Large intestine (tissue), 3 donors: ENCODE measurements at regions not wholly inside any gene's neighbourhood (a gene's known extent, or its start where the extent isn't known, plus 50 kb on each side); places are given as distances from the start of the nearest gene placed in this dataset.

ENCODE experiments used
- DNase-seq, 2 donors: peaks; one replicate each; pipeline versions ENCODE4 v3.0.0 to v3.0.0-alpha.2; 2013
- H3K27ac ChIP-seq: one replicate; pipeline ENCODE4 v1.5.1; 2013; ENCODE audit warnings: low read length
- H3K27me3 ChIP-seq: 2 replicates; pipeline ENCODE4 v1.6.1; 2013; ENCODE audit warnings: low read length; ENCODE audit not compliant: control insufficient read depth, insufficient read depth
- H3K36me3 ChIP-seq: 2 replicates; pipeline ENCODE4 v1.6.1; 2013; ENCODE audit warnings: low read length; ENCODE audit not compliant: control insufficient read depth, insufficient read depth
- H3K4me1 ChIP-seq: one replicate; pipeline ENCODE4 v1.6.1; 2013; ENCODE audit warnings: low read length; ENCODE audit not compliant: control insufficient read depth, insufficient read depth
- H3K4me3 ChIP-seq: one replicate; pipeline ENCODE4 v1.5.1; 2013; ENCODE audit warnings: low read length
- H3K9me3 ChIP-seq: one replicate; pipeline ENCODE4 v1.6.1; 2013; ENCODE audit warnings: mild to moderate bottlenecking, low read depth, low read length, moderate library complexity; ENCODE audit not compliant: control insufficient read depth
- WGBS: methylation state at CpG from one replicate; pipeline ENCODE4 v1.1.5; 2013; ENCODE audit warnings: low lambda C conversion rate; ENCODE audit not compliant: insufficient coverage; 5-methylcytosine and 5-hydroxymethylcytosine counted together

GRCh38 chr6:4464638-4465037 lies 311.6 kb upstream of the CDYL start:
- WGBS: no CpG with 5 or more reads among the region's 2 CpGs
- no peaks in the 10 kb centered on the region for H3K36me3 ChIP-seq

DNA sequence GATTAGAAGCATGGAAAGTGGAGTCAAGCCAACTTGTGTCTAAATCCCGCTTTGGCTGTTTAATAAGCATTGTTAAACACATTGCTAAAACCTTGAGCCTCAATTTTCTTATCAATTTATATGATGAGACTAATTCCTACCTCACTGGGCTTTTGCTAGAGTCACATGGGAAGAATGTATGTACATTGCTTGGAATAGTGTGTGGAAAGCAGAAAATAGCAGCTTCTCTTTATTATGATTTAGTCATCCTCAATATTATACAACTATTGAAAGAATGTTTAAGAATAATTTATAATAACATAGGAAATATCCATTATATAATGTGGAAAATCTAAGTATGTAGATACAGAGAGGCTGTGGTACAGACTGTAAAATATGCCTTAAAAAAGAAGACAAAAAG lies 313.0 kb upstream of the CDYL start:
- WGBS: 83% methylated on average over 1 of the region's 1 CpG
- Histone ChIP-seq H3K27me3 (no peaks in the 10 kb centered on the region), H3K9me3 (no peaks in the 10 kb centered on the region), H3K36me3 (no peaks in the 10 kb centered on the region), H3K27ac (no peak overlapping the region), H3K4me3 (no peak overlapping the region), H3K4me1 (no peaks in the 10 kb centered on the region)
- DNase-seq: no peak

More at GRCh38 chr6:4464638-4465037, 311.6 kb upstream of the CDYL start:
- Histone ChIP-seq H3K4me1 (no peaks in the 10 kb centered on the region), H3K27ac (no peak overlapping the region), H3K9me3 (no peaks in the 10 kb centered on the region), H3K4me3 (no peak overlapping the region), H3K27me3 (no peaks in the 10 kb centered on the region)
- no peak for DNase-seq

DNA sequence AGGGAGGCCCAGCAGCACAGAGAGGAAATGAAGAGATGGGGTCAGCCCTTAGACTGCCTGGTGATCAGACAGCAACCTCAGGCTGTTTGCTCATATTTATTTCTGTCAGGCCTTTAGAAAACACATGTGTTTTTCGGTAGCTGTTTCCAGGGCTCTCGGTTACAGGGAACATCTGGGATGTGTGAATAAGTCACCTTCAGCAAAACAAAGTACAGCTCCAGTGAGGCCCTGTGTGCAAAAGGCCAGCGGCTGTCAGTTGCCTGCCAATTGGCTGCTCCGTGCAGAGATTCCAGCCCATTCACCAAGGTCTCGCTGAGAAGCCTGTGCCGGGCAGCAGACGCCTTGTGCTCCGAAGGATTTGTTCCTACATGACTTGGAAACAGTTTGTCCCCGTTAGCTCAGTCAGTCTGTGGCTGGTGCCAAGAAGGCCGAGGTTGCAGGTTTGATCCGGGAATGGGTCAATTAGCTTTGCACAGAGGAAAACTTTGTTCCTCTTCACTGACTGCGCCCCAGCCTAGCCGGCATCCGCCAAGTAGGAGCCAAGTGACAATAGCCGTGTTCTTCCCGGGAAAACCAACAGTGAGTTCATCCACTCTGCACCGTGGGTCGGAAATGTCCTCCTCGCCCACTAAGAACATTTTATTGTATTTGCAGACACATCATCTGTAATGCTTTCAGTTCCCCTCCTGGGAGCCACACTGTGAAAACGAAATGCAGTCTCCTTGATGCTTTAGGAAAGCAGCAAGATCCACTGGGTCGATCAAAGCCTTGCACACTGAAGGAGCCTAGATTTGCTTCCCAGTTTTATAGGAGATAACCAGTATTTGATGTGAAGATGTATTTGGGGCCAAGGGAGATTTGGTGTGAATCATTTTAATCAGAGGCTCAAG lies 315.4 kb upstream of the CDYL start:
- 80% methylated on average over 1 of the region's 21 CpGs for WGBS
- no peak overlapping the region for H3K27ac ChIP-seq
- H3K9me3 ChIP-seq: no peaks in the 10 kb centered on the region
- no peak overlapping the region for H3K4me3 ChIP-seq
- no peaks in the 10 kb centered on the region for H3K36me3 ChIP-seq
- DNase-seq: no peak
- no peaks in the 10 kb centered on the region for H3K27me3 ChIP-seq
- no peaks in the 10 kb centered on the region for H3K4me1 ChIP-seq

GRCh38 chr6:4459996-4460395 lies 316.2 kb upstream of the CDYL start:
- 100% methylated on average over 1 of the region's 11 CpGs for WGBS
- H3K27me3 ChIP-seq: no peaks in the 10 kb centered on the region
- H3K36me3 ChIP-seq: no peaks in the 10 kb centered on the region
- DNase-seq: no peak
- H3K27ac ChIP-seq: no peak overlapping the region
- H3K4me1 ChIP-seq: no peaks in the 10 kb centered on the region
- H3K4me3 ChIP-seq: no peak overlapping the region
- H3K9me3 ChIP-seq: no peaks in the 10 kb centered on the region

- no peaks in the 10 kb centered on the region for H3K36me3 ChIP-seq
- no peaks in the 10 kb centered on the region for H3K27me3 ChIP-seq
- no peaks in the 10 kb centered on the region for H3K4me1 ChIP-seq
- no CpG with 5 or more reads among the region's 3 CpGs for WGBS
- no peaks in the 10 kb centered on the region for H3K9me3 ChIP-seq
- no peak overlapping the region for H3K27ac ChIP-seq
- no peak overlapping the region for H3K4me3 ChIP-seq
- no peak for DNase-seq
These were observed 317.2 kb upstream of the CDYL start for GRCh38 chr6:4459032-4459431.

GRCh38 chr6:4451718-4452117 lies 316.3 kb upstream of the ECI2 start:
- no peak for DNase-seq
- Histone ChIP-seq H3K36me3 (no peaks in the 10 kb centered on the region), H3K9me3 (no peaks in the 10 kb centered on the region), H3K27ac (no peak overlapping the region), H3K4me1 (no peaks in the 10 kb centered on the region), H3K4me3 (no peak overlapping the region), H3K27me3 (no peaks in the 10 kb centered on the region)
- WGBS: no CpG with 5 or more reads among the region's 1 CpG

GRCh38 chr6:4451081-4451480 lies 315.7 kb upstream of the ECI2 start:
- H3K36me3 ChIP-seq: no peaks in the 10 kb centered on the region
- no peak for DNase-seq
- 80% methylated on average over 2 of the region's 3 CpGs for WGBS
- H3K9me3 ChIP-seq: no peaks in the 10 kb centered on the region
- no peak overlapping the region for H3K27ac ChIP-seq
- no peak overlapping the region for H3K4me3 ChIP-seq
- no peaks in the 10 kb centered on the region for H3K4me1 ChIP-seq
- H3K27me3 ChIP-seq: no peaks in the 10 kb centered on the region

DNA sequence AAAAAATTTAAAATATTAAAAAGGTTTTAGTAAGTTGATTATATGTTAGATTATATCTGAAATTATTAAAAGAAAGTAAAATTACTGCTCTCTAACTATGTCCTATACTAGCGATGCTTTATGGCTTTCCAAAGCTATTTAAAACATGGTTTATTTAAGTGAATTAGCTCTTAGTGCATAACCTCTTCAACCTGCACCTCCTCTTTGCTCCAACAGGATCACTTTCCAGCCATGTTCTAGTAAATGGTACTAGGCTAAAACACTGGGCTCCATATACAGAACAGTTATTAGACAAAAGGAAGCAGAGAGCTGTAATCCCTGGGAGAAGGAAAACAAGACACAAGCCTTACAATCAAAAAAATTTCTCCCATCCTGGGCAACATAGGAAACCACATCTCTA lies 314.9 kb upstream of the ECI2 start:
- Histone ChIP-seq H3K36me3 (no peaks in the 10 kb centered on the region), H3K4me3 (no peak overlapping the region), H3K4me1 (no peaks in the 10 kb centered on the region), H3K27me3 (no peaks in the 10 kb centered on the region), H3K9me3 (no peaks in the 10 kb centered on the region), H3K27ac (no peak overlapping the region)
- no CpG with 5 or more reads among the region's 1 CpG for WGBS
- no peak for DNase-seq

DNA sequence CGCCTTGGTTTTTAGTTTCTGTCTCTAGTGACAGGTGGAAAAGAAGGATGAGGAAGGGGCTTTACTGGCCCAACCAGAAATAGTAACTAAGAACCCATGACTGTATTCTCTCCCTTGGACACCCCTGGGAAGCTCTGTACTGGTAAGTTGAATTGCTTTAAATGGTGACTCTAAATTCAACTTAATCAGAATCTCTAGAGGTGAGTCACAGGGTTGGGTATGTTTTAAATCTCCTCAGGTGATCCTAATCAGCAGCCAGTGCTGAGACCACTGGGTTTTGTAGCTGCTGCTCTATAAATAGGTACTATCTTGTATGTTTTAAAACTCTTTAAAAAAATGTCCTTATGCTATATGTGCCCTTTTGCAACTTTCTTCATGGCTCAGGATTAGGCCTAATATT lies 314.0 kb upstream of the ECI2 start:
- no peaks in the 10 kb centered on the region for H3K36me3 ChIP-seq
- no peaks in the 10 kb centered on the region for H3K27me3 ChIP-seq
- no CpG with 5 or more reads among the region's 1 CpG for WGBS
- no peak overlapping the region for H3K27ac ChIP-seq
- no peak for DNase-seq
- H3K4me1 ChIP-seq: no peaks in the 10 kb centered on the region
- no peaks in the 10 kb centered on the region for H3K9me3 ChIP-seq
- H3K4me3 ChIP-seq: no peak overlapping the region

DNA sequence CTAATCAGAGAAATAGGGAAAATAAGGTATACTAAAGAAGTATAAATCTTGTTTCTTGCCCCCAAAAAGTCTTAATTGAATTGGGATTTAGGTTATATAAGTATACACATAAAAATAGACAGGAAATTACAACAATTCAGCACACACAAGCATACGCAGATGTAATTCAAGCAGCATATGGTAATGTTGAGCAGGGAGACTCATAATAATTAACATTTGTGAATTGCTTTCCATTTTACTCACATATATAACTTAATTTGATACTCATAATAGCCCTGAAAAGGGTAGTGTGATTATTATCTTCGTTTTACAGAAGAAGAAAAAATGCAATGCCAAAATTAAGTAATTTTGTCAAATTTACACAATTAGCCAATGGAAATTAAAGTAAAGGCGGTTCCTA lies 313.5 kb upstream of the ECI2 start:
- Histone ChIP-seq H3K4me1 (no peaks in the 10 kb centered on the region), H3K27me3 (no peaks in the 10 kb centered on the region), H3K4me3 (no peak overlapping the region), H3K27ac (no peak overlapping the region), H3K9me3 (no peaks in the 10 kb centered on the region), H3K36me3 (no peaks in the 10 kb centered on the region)
- no peak for DNase-seq
- WGBS: 89% methylated on average over 3 of the region's 3 CpGs
